IMR-90 (cell line): ENCODE measurements at regions not wholly inside any gene's neighbourhood (a gene's known extent, or its start where the extent isn't known, plus 50 kb on each side); places are given as distances from the start of the nearest gene placed in this dataset.
"Not testable (repeated sequence)": the region's sequence is repeated elsewhere in the genome, so short reads cannot be mapped to it uniquely, and the experiment has no call there.

Experiments used
- ATAC-seq: fragments of 200-7000 bp; cut with Tn5 transposase; 2 replicates; pipeline ENCODE4 v1.9.1; 2020; ENCODE audit warnings: low read depth, mild to moderate bottlenecking, moderate library complexity
- BruUV-seq: library from RNA; stranded (reverse); fragments of 400-500 nt; replicated peaks from 2 replicates; lab custom pipeline; 2021; lab: Mats Ljungman, UMichigan
- CTCF ChIA-PET: fragments of 300-600 bp; formaldehyde crosslinking; extraction: SDS; loops from one replicate; lab custom pipeline; 2021; ENCODE audit warnings: antibody characterized with exemption; lab: Yijun Ruan, JAX
- POLR2A ChIA-PET: fragments of 300-600 bp; sonication (Branson Sonifier 250); formaldehyde crosslinking; loops from one replicate; lab custom pipeline; 2022; ENCODE audit warnings: antibody characterized with exemption; ENCODE audit not compliant: unreplicated experiment; lab: Charles Lee
- DNase-seq: peaks from one replicate; pipeline ENCODE4 v3.0.0; 2013
- H2AFZ ChIP-seq: replicated peaks from 2 replicates; pipeline ENCODE3; 2013; ENCODE audit warnings: low read length, mild to moderate bottlenecking; ENCODE audit not compliant: poor library complexity
- H2AK5ac ChIP-seq: 2 replicates; pipeline ENCODE4 v1.6.1; 2013; ENCODE audit warnings: low read depth, low read length, inconsistent platforms
- H2AK9ac ChIP-seq: replicated peaks from 2 replicates; pipeline ENCODE3; 2013; ENCODE audit warnings: mild to moderate bottlenecking, low read depth, low read length, moderate library complexity; ENCODE audit not compliant: poor library complexity
- H2BK120ac ChIP-seq: 2 replicates; pipeline ENCODE4 v1.6.1; 2013; ENCODE audit warnings: low read depth, low read length, inconsistent platforms
- H2BK15ac ChIP-seq: 3 replicates; pipeline ENCODE4 v1.6.1; 2013; ENCODE audit warnings: low read depth, low read length, inconsistent platforms
- H2BK20ac ChIP-seq: 2 replicates; pipeline ENCODE4 v1.6.1; 2013; ENCODE audit warnings: low read depth, mild to moderate bottlenecking, inconsistent platforms, low read length, moderate library complexity
- H2BK5ac ChIP-seq: 2 replicates; pipeline ENCODE4 v1.6.1; 2013; ENCODE audit warnings: mild to moderate bottlenecking, low read depth, low read length, inconsistent platforms; ENCODE audit not compliant: poor library complexity, severe bottlenecking
- H3K14ac ChIP-seq: replicated peaks from 2 replicates; pipeline ENCODE4 v1.6.1; 2013; ENCODE audit warnings: low read depth, low read length, inconsistent platforms
- H3K18ac ChIP-seq: 2 replicates; pipeline ENCODE4 v1.6.1; 2013; ENCODE audit warnings: low read depth, low read length, control low read depth
- H3K23ac ChIP-seq: 2 replicates; pipeline ENCODE4 v1.6.1; 2013; ENCODE audit warnings: low read depth, low read length, inconsistent platforms
- H3K27ac ChIP-seq: 2 replicates; pipeline ENCODE4 v1.5.1; 2013; ENCODE audit warnings: mild to moderate bottlenecking, control low read depth, low read length; ENCODE audit not compliant: insufficient read depth
- H3K27me3 ChIP-seq: 2 replicates; pipeline ENCODE4 v1.6.1; 2013; ENCODE audit warnings: low read length; ENCODE audit not compliant: control insufficient read depth, insufficient read depth
- H3K36me3 ChIP-seq: 2 replicates; pipeline ENCODE4 v1.6.1; 2013; ENCODE audit warnings: low read length, mixed read lengths; ENCODE audit not compliant: control insufficient read depth, insufficient read depth
- H3K4ac ChIP-seq: 2 replicates; pipeline ENCODE4 v1.6.1; 2013; ENCODE audit warnings: low read depth, low read length, inconsistent platforms
- H3K4me1 ChIP-seq: 2 replicates; pipeline ENCODE4 v1.6.1; 2013; ENCODE audit warnings: low read length, mixed read lengths; ENCODE audit not compliant: control insufficient read depth, insufficient read depth
- H3K4me2 ChIP-seq: 2 replicates; pipeline ENCODE4 v1.6.1; 2013; ENCODE audit warnings: low read depth, mild to moderate bottlenecking, control low read depth, low read length, moderate library complexity
- H3K4me3 ChIP-seq: 2 replicates; pipeline ENCODE4 v1.5.1; 2013; ENCODE audit warnings: low read depth, mild to moderate bottlenecking, control low read depth, low read length, moderate library complexity; ENCODE audit not compliant: insufficient read depth
- H3K56ac ChIP-seq: 2 replicates; pipeline ENCODE4 v1.6.1; 2013; ENCODE audit warnings: low read length, inconsistent platforms; ENCODE audit not compliant: insufficient read depth; ENCODE audit errors: extremely low read depth
- H3K79me1 ChIP-seq, 2 experiments: 2 replicates each; pipeline ENCODE4 v1.6.1; 2013; ENCODE audit warnings: low read length in 2 of 2, inconsistent platforms in 1 of 2, low read depth in 1 of 2
- H3K9ac ChIP-seq: 2 replicates; pipeline ENCODE4 v1.6.1; 2013; ENCODE audit warnings: low read depth, low read length, control low read depth
- H3K9me1 ChIP-seq: 2 replicates; pipeline ENCODE4 v1.6.1; 2013; ENCODE audit warnings: low read length, inconsistent platforms; ENCODE audit not compliant: insufficient read depth
- H3K9me3 ChIP-seq: 2 replicates; pipeline ENCODE4 v1.6.1; 2013; ENCODE audit warnings: low read length; ENCODE audit not compliant: control insufficient read depth, insufficient read depth
- H4K20me1 ChIP-seq: 2 replicates; pipeline ENCODE4 v1.6.1; 2013; ENCODE audit warnings: low read length, inconsistent platforms; ENCODE audit not compliant: insufficient read depth
- H4K5ac ChIP-seq: 2 replicates; pipeline ENCODE4 v1.6.1; 2013; ENCODE audit warnings: mild to moderate bottlenecking, low read depth, low read length, control low read depth
- H4K8ac ChIP-seq, 2 experiments: 2 replicates each; pipeline ENCODE4 v1.6.1; 2013; ENCODE audit warnings: low read depth in 2 of 2, low read length in 2 of 2, control low read depth in 1 of 2, inconsistent platforms in 1 of 2
- H4K91ac ChIP-seq: 2 replicates; pipeline ENCODE4 v1.6.1; 2013; ENCODE audit warnings: low read depth, low read length, inconsistent platforms; ENCODE audit not compliant: insufficient read depth
- BHLHE40 ChIP-seq: fragments of 150-350 bp; IDR thresholded peaks from 2 replicates; pipeline ENCODE4 v1.6.1; 2016; ENCODE audit warnings: mild to moderate bottlenecking, low read depth, low read length
- MAZ ChIP-seq: IDR thresholded peaks from 2 replicates; pipeline ENCODE4 v1.6.1; 2012; ENCODE audit warnings: low read depth, mild to moderate bottlenecking, low read length, improper control_type of control experiment, moderate library complexity, borderline replicate concordance
- WGBS, 2 experiments: methylation state at CpG; one replicate each; pipeline versions ENCODE4 v1.1.5 to v1.1.7; 2013; ENCODE audit warnings: missing lambda C conversion rate in 2 of 2; ENCODE audit not compliant: insufficient read length in 1 of 2; ENCODE audit errors: extremely low coverage in 2 of 2; 5-methylcytosine and 5-hydroxymethylcytosine counted together
- dilution Hi-C: fragments of 300-500 bp; cut with HindIII; formaldehyde crosslinking; loops from one replicate; pipeline ENCODE4 v1.14.3; 2018; ENCODE audit warnings: low sequenced_read_pairs; ENCODE audit not compliant: unreplicated experiment
- in situ Hi-C: fragments of 300-500 bp; cut with MboI; formaldehyde crosslinking; loops from 3 replicates; pipeline ENCODE4 v1.14.3; 2019; ENCODE audit warnings: low sequenced_read_pairs, inconsistent platforms, mixed read lengths
- intact Hi-C: fragments of 100-400 bp; cut with micrococcal nuclease; formaldehyde crosslinking; loops from 2 replicates; pipeline ENCODE4 v1.10.0; 2022

- H3K4me3 ChIP-seq: not testable (repeated sequence)
These were observed 148.1 kb upstream of the ZNF469 start for GRCh38 chr16:88234421-88235271.

More at GRCh38 chr16:88234421-88235271, 148.1 kb upstream of the ZNF469 start:
- TF ChIP-seq BHLHE40 (peak; percentile 10; the same call in 1 of the 2 replicates), MAZ (0 out of 2 replicates have a peak, but pooled peaks have one; percentile 25)
- peaks cover 29% of the 10 kb centered on the region for H3K4me1 ChIP-seq
- H3K27me3 ChIP-seq, H3K36me3 ChIP-seq, POLR2A ChIA-PET, H4K20me1 ChIP-seq, H3K9me1 ChIP-seq, H3K9me3 ChIP-seq, in situ Hi-C loops, BruUV-seq, dilution Hi-C loops, intact Hi-C loops, CTCF ChIA-PET: not testable (repeated sequence)
- H4K91ac ChIP-seq: peak overlapping the region; percentile 98
- peak overlapping the region; percentile 95 for H2BK20ac ChIP-seq
- H3K18ac ChIP-seq: peak overlapping the region; percentile 100
- peak overlapping the region; percentile 98 for H3K4ac ChIP-seq
- 0 out of 2 replicates have a peak overlapping the region, but pooled peaks have one; percentile 10 for H3K4me2 ChIP-seq
- H3K14ac ChIP-seq: peak overlapping the region; percentile 96
- peak overlapping the region; percentile 72 for H2AK9ac ChIP-seq
- peak overlapping the region; percentile 97 for H2BK5ac ChIP-seq
- peak overlapping the region; percentile 100 for H2AK5ac ChIP-seq
- ATAC-seq: peak; percentile 69
- H3K79me1 ChIP-seq: peaks cover 8 to 12% of the 10 kb centered on the region in 2 experiments; a peak in 3 of 4 replicates
- H3K23ac ChIP-seq: peak overlapping the region; percentile 87
- peak overlapping the region; percentile 17; the same call in 1 of the 2 replicates for H3K56ac ChIP-seq
- peak overlapping the region; percentile 99 for H2BK120ac ChIP-seq
- WGBS, 2 experiments: 40% methylated on average over 1 of the region's 46 CpGs; no CpG with 5 or more reads in 1 of the 2 experiments
- peak overlapping the region; percentile 99 for H4K5ac ChIP-seq
- H4K8ac ChIP-seq: peak overlapping the region; percentile 97 to 98
- H2AFZ ChIP-seq: peak overlapping the region; percentile 80
- peak overlapping the region; percentile 76 for H3K9ac ChIP-seq
- H3K27ac ChIP-seq: peak overlapping the region; percentile 89
- H2BK15ac ChIP-seq: peak overlapping the region; percentile 99
- DNase-seq: peak; percentile 56
